ENCODE measurements at regions not wholly inside any gene's neighbourhood (a gene's known extent, or its start where the extent isn't known, plus 50 kb on each side); places are given as distances from the start of the nearest gene placed in this dataset.
A peak's percentile ranks its signal among the peaks of the same experiment; 100 is the strongest.

GRCh38 chr11:11044137-11044855, 186.4 kb upstream of the ZBED5 start:
- H3K27me3 Mint-ChIP-seq: peaks cover 6% of the 10 kb centered on the region
- DNase-seq: no peak
- no peaks in the 10 kb centered on the region for H3K36me3 Mint-ChIP-seq
- no peaks in the 10 kb centered on the region for H3K4me1 Mint-ChIP-seq
- no peak overlapping the region for H3K4me3 Mint-ChIP-seq
- H3K9me3 Mint-ChIP-seq: no peaks in the 10 kb centered on the region
- no peak overlapping the region for H3K27ac Mint-ChIP-seq
- CTCF ChIA-PET: no interaction called here

- no peaks in the 10 kb centered on the region for H3K9me3 Mint-ChIP-seq
- DNase-seq: no peak
- no peak overlapping the region for H3K4me3 Mint-ChIP-seq
- H3K27ac Mint-ChIP-seq: no peak overlapping the region
- no peaks in the 10 kb centered on the region for H3K4me1 Mint-ChIP-seq
- CTCF ChIA-PET: interaction anchor here (1.0 kb wide), 1 partner anchor 15 kb away, joined by 3 read pairs; no protein-coding TSS in a partner anchor
- no peaks in the 10 kb centered on the region for H3K36me3 Mint-ChIP-seq
- H3K27me3 Mint-ChIP-seq: peaks cover 9% of the 10 kb centered on the region
Observed at GRCh38 chr11:11043721-11044120, 185.9 kb upstream of the ZBED5 start.

GRCh38 chr11:11039208-11039965, 181.5 kb upstream of the ZBED5 start:
- H3K27ac Mint-ChIP-seq: no peak overlapping the region

GRCh38 chr11:11038782-11039181, 180.9 kb upstream of the ZBED5 start:
- Mint-ChIP-seq H3K4me1 (peaks cover 5% of the 10 kb centered on the region), H3K27ac (no peak overlapping the region), H3K36me3 (no peaks in the 10 kb centered on the region), H3K4me3 (no peak overlapping the region), H3K27me3 (peaks cover 4% of the 10 kb centered on the region), H3K9me3 (no peaks in the 10 kb centered on the region)
- no peak for DNase-seq
- CTCF ChIA-PET: interaction anchor here (0.6 to 6.0 kb wide), 7 partner anchors 11 to 749 kb away, joined by 3 to 47 read pairs (median 7); no protein-coding TSS in a partner anchor

More at GRCh38 chr11:11039208-11039965, 181.5 kb upstream of the ZBED5 start:
- H3K27me3 Mint-ChIP-seq: peaks cover 4% of the 10 kb centered on the region
- CTCF ChIA-PET: interaction anchor here (0.9 to 6.0 kb wide), 3 partner anchors 118 to 749 kb away, joined by 3 to 47 read pairs (median 7); no protein-coding TSS in a partner anchor
- H3K36me3 Mint-ChIP-seq: no peaks in the 10 kb centered on the region
- no peak for DNase-seq
- no peaks in the 10 kb centered on the region for H3K9me3 Mint-ChIP-seq
- no peak overlapping the region for H3K4me3 Mint-ChIP-seq
- peaks cover 5% of the 10 kb centered on the region for H3K4me1 Mint-ChIP-seq

- no peak for DNase-seq
- Mint-ChIP-seq H3K27ac (no peak overlapping the region), H3K4me3 (no peak overlapping the region), H3K36me3 (no peaks in the 10 kb centered on the region), H3K27me3 (peaks cover 4% of the 10 kb centered on the region), H3K4me1 (peaks cover 5% of the 10 kb centered on the region), H3K9me3 (no peaks in the 10 kb centered on the region)
- CTCF ChIA-PET: interaction anchor here (0.6 to 6.0 kb wide), 11 partner anchors 11 to 750 kb away, joined by 3 to 47 read pairs (median 3); no protein-coding TSS in a partner anchor
Observed at GRCh38 chr11:11038352-11038751, 180.5 kb upstream of the ZBED5 start.

- peaks cover 5% of the 10 kb centered on the region for H3K4me1 Mint-ChIP-seq
- DNase-seq: peak; percentile 43
- CTCF ChIA-PET: interaction anchor here (0.6 to 6.0 kb wide), 17 partner anchors 10 to 1851 kb away, joined by 3 to 47 read pairs (median 3); no protein-coding TSS in a partner anchor
- H3K36me3 Mint-ChIP-seq: no peaks in the 10 kb centered on the region
- H3K9me3 Mint-ChIP-seq: no peaks in the 10 kb centered on the region
- H3K27ac Mint-ChIP-seq: peak overlapping the region; percentile 63
- H3K4me3 Mint-ChIP-seq: no peak overlapping the region
- H3K27me3 Mint-ChIP-seq: peaks cover 8% of the 10 kb centered on the region
Observed at GRCh38 chr11:11036848-11037732, 179.2 kb upstream of the ZBED5 start.

- CTCF ChIA-PET: interaction anchor here (0.6 to 6.0 kb wide), 10 partner anchors 9 to 752 kb away, joined by 3 to 47 read pairs (median 4); no protein-coding TSS in a partner anchor
Observed at GRCh38 chr11:11036185-11036847, 178.5 kb upstream of the ZBED5 start.

GRCh38 chr11:11035331-11035730, 177.5 kb upstream of the ZBED5 start:
- H3K4me3 Mint-ChIP-seq: no peak overlapping the region
- DNase-seq: no peak
- no peaks in the 10 kb centered on the region for H3K36me3 Mint-ChIP-seq
- H3K4me1 Mint-ChIP-seq: peaks cover 5% of the 10 kb centered on the region
- no peak overlapping the region for H3K27ac Mint-ChIP-seq
- H3K27me3 Mint-ChIP-seq: peaks cover 8% of the 10 kb centered on the region
- CTCF ChIA-PET: interaction anchor here (0.9 to 6.0 kb wide), 6 partner anchors 8 to 753 kb away, joined by 3 to 47 read pairs (median 14); no protein-coding TSS in a partner anchor
- H3K9me3 Mint-ChIP-seq: no peaks in the 10 kb centered on the region

More at GRCh38 chr11:11036185-11036847, 178.5 kb upstream of the ZBED5 start:
- Mint-ChIP-seq H3K27me3 (peaks cover 8% of the 10 kb centered on the region), H3K27ac (peak overlapping the region; percentile 63), H3K4me3 (no peak overlapping the region), H3K9me3 (no peaks in the 10 kb centered on the region), H3K4me1 (peaks cover 5% of the 10 kb centered on the region), H3K36me3 (no peaks in the 10 kb centered on the region)
- no peak for DNase-seq

GRCh38 chr11:11034476-11034875, 176.6 kb upstream of the ZBED5 start:
- DNase-seq: no peak
- Mint-ChIP-seq H3K9me3 (no peaks in the 10 kb centered on the region), H3K27ac (no peak overlapping the region), H3K4me1 (peaks cover 5% of the 10 kb centered on the region), H3K36me3 (no peaks in the 10 kb centered on the region), H3K27me3 (peaks cover 8% of the 10 kb centered on the region), H3K4me3 (no peak overlapping the region)
- CTCF ChIA-PET: interaction anchor here (0.6 to 6.0 kb wide), 3 partner anchors 123 to 232 kb away, joined by 3 to 47 read pairs (median 7); no protein-coding TSS in a partner anchor

GRCh38 chr11:11032066-11032465, 174.2 kb upstream of the ZBED5 start:
- DNase-seq: no peak
- Mint-ChIP-seq H3K36me3 (no peaks in the 10 kb centered on the region), H3K4me3 (no peak overlapping the region), H3K9me3 (no peaks in the 10 kb centered on the region), H3K27ac (no peak overlapping the region), H3K27me3 (peaks cover 19% of the 10 kb centered on the region), H3K4me1 (peaks cover 5% of the 10 kb centered on the region)
- CTCF ChIA-PET: no interaction called here

GRCh38 chr11:11029027-11029426, 171.2 kb upstream of the ZBED5 start:
- H3K27me3 Mint-ChIP-seq: peaks cover 19% of the 10 kb centered on the region
- no peaks in the 10 kb centered on the region for H3K36me3 Mint-ChIP-seq
- H3K9me3 Mint-ChIP-seq: no peaks in the 10 kb centered on the region
- H3K4me3 Mint-ChIP-seq: no peak overlapping the region
- no peak overlapping the region for H3K27ac Mint-ChIP-seq
- H3K4me1 Mint-ChIP-seq: no peaks in the 10 kb centered on the region
- CTCF ChIA-PET: interaction anchor here (0.7 to 7.4 kb wide), 23 partner anchors 8 to 765 kb away, joined by 3 to 63 read pairs (median 6); no protein-coding TSS in a partner anchor
- DNase-seq: no peak

- CTCF ChIA-PET: interaction anchor here (0.6 to 7.4 kb wide), 43 partner anchors 9 to 766 kb away, joined by 3 to 63 read pairs (median 4); no protein-coding TSS in a partner anchor
- peak; percentile 85 for DNase-seq
- Mint-ChIP-seq H3K4me3 (no peak overlapping the region), H3K36me3 (no peaks in the 10 kb centered on the region), H3K9me3 (no peaks in the 10 kb centered on the region), H3K4me1 (no peaks in the 10 kb centered on the region), H3K27me3 (peaks cover 19% of the 10 kb centered on the region), H3K27ac (no peak overlapping the region)
Observed at GRCh38 chr11:11028017-11028692, 170.3 kb upstream of the ZBED5 start.

Data from activated naive CD4-positive, alpha-beta T cell treated with anti-CD3 and anti-CD28 coated beads, Interleukin-2, amount 10 ng/mL, durations not matched to agents 7 days and 5 days (primary cell).